ENCODE measurements at regions not wholly inside any gene's neighbourhood (a gene's known extent, or its start where the extent isn't known, plus 50 kb on each side); places are given as distances from the start of the nearest gene placed in this dataset.

DNA sequence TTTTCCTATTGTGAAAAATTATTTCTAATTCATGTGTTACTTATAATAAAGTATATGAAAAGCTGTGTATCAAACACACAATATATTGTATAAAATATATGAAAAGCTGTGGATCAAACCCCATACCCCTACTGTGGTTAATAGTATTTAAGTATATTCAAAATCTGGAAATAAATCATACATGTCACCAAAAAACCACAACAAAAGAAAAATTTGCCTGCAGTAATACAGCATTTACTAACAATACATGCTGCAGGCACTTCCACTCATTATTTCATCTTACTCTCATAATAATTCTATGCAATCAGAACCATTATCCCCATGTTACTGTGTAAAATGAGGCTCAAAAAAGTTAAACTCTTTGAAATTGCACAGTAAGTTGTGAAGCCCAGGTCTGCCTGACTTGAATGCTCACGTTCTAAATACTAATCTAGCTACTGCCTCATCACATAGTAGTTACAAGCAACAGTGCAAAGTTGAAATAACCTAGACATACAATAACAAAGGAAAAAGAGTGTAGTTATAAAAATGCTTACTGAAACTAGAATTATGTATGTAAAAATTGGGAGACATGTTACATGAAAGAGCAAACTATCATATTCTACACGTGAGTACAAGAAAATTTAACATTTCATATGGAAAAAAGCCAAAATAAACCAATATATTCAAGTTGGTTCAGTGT is 61.7 kb downstream of the FAM217A start:
- TF ChIP-seq, protein P1, sequence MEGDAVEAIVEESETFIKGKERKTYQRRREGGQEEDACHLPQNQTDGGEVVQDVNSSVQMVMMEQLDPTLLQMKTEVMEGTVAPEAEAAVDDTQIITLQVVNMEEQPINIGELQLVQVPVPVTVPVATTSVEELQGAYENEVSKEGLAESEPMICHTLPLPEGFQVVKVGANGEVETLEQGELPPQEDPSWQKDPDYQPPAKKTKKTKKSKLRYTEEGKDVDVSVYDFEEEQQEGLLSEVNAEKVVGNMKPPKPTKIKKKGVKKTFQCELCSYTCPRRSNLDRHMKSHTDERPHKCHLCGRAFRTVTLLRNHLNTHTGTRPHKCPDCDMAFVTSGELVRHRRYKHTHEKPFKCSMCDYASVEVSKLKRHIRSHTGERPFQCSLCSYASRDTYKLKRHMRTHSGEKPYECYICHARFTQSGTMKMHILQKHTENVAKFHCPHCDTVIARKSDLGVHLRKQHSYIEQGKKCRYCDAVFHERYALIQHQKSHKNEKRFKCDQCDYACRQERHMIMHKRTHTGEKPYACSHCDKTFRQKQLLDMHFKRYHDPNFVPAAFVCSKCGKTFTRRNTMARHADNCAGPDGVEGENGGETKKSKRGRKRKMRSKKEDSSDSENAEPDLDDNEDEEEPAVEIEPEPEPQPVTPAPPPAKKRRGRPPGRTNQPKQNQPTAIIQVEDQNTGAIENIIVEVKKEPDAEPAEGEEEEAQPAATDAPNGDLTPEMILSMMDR (tag by site-specific recombination; IDR thresholded peaks at IDR 0.05): no peak
- TF ChIP-seq, protein P2, sequence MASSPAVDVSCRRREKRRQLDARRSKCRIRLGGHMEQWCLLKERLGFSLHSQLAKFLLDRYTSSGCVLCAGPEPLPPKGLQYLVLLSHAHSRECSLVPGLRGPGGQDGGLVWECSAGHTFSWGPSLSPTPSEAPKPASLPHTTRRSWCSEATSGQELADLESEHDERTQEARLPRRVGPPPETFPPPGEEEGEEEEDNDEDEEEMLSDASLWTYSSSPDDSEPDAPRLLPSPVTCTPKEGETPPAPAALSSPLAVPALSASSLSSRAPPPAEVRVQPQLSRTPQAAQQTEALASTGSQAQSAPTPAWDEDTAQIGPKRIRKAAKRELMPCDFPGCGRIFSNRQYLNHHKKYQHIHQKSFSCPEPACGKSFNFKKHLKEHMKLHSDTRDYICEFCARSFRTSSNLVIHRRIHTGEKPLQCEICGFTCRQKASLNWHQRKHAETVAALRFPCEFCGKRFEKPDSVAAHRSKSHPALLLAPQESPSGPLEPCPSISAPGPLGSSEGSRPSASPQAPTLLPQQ (tag by site-specific recombination; IDR thresholded peaks at IDR 0.05): no peak
- no peak for TF ChIP-seq ZNF394 (tag by site-specific recombination; IDR thresholded peaks at IDR 0.05; ENCODE audit: borderline replicate concordance)
- TF ChIP-seq SETDB1 (IDR thresholded peaks at IDR 0.05; ENCODE audit: insufficient read length, low read length): no peak
- TF ChIP-seq ZNF146 (tag by site-specific recombination; IDR thresholded peaks at IDR 0.05): no peak
- TF ChIP-seq BCL11B (tag by site-specific recombination; IDR thresholded peaks at IDR 0.05; ENCODE audit: low read depth): no peak
- no peak for TF ChIP-seq ZFP41 (tag by site-specific recombination; IDR thresholded peaks at IDR 0.05; ENCODE audit: borderline replicate concordance)
